ENCODE measurements at regions not wholly inside any gene's neighbourhood (a gene's known extent, or its start where the extent isn't known, plus 50 kb on each side); places are given as distances from the start of the nearest gene placed in this dataset.

DNA sequence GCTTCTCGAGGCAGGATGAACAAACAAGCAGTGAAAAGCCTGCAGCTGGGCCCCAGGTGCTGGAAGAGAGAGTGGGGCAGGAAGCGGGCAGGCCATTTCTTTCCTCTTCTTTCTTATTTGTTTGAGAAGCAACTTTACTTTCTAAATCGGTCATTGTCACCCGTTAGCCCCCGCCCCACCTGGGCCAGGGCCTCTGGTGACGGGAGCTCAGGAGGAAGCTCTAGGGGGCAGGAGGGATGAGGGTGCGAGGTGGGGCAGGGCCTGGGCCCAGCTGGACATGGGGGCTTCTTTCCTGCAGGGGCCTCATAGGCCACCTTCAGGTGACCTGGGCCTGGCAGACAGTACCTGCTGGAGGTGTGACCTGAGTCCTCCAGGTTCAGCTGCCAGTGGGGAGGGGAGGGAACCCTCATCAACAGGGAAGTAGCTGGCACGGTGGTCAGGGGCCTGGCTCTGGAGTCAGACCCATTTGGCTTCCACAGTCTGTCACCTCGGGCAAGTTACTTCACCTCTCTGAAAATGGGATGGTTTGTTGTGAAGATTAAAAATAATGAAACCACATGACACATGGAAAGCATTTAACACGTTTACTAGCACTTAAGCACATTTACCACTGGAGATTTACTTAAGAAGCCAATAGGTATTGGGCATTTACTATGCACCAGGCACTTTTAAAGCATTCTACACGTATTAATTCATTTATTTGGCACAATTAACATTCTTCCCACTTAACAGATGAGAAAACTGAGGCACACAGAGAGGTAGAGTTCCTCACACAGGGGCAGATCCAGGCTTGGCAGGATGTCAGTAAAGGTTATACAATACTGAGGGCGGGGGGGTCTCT is 54.1 kb upstream of the ID3 start:
- DNase-seq (no peak), ATAC-seq (no peak)
- WGBS, 4 donors, result 68 to 76% (median 72%) methylated on average over 9 to 12 of the region's 12 CpGs
- Histone ChIP-seq H3K4me1 (peaks cover 0 to 12% (median 0%) of the 10 kb centered on the region in 12 donors), H3K9me3 (no peaks in the 10 kb centered on the region), H3K27ac (peak overlapping the region in 1 of 12 donors; percentile 53), H3K27me3 (no peaks in the 10 kb centered on the region), H3K36me3 (no peaks in the 10 kb centered on the region), H3K4me3 (no peak overlapping the region)
- no peak for TF ChIP-seq POLR2A (IDR thresholded peaks at IDR 0.05)
- TF ChIP-seq, protein P1, sequence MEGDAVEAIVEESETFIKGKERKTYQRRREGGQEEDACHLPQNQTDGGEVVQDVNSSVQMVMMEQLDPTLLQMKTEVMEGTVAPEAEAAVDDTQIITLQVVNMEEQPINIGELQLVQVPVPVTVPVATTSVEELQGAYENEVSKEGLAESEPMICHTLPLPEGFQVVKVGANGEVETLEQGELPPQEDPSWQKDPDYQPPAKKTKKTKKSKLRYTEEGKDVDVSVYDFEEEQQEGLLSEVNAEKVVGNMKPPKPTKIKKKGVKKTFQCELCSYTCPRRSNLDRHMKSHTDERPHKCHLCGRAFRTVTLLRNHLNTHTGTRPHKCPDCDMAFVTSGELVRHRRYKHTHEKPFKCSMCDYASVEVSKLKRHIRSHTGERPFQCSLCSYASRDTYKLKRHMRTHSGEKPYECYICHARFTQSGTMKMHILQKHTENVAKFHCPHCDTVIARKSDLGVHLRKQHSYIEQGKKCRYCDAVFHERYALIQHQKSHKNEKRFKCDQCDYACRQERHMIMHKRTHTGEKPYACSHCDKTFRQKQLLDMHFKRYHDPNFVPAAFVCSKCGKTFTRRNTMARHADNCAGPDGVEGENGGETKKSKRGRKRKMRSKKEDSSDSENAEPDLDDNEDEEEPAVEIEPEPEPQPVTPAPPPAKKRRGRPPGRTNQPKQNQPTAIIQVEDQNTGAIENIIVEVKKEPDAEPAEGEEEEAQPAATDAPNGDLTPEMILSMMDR (IDR thresholded peaks at IDR 0.05), result no peak
- intact Hi-C loops (cut with DNase I), result no loop called here

DNA sequence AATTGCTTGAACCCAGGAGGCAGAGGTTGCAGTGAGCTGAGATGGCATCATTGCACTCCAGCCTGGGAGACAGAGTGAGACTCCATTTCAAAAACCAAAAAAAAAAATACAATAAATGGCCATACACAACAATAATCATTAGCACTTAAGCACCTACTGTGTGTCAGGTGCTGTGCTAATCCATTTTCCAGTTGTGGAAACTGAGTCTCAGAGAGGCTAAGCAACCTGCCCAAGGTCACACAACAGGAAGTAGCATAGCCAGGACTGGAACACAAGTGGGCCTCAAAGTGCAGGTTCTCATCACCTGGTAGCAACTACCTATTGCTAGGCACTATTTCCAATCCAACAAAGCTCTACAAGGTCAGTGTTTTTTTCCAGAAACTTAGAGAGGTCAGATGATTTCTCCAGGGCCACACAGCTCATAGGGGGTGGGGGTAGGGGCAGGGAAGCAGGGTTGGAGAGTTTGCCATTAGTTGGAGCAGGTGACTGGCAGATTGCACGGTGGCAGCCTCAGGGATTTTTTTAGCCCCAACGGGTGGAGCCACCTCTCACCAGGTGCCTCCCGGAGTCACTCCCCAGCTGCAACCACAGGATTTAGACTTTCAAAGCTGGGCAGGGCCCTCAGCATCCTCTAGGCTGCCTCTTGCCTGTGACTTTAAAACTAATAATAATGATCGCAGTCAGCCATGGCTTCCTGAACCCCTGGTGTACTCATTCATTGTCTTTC is 52.5 kb upstream of the ID3 start:
- no peaks in the 10 kb centered on the region for H3K9me3 ChIP-seq
- DNase-seq (no peak), ATAC-seq (no peak)
- no peak overlapping the region for H3K4me3 ChIP-seq
- intact Hi-C loops (cut with DNase I), result no loop called here
- no peak overlapping the region for H3K27ac ChIP-seq
- TF ChIP-seq, protein P1 (IDR thresholded peaks at IDR 0.05), result no peak
- no peak for TF ChIP-seq POLR2A (IDR thresholded peaks at IDR 0.05)
- peaks cover 0 to 12% (median 0%) of the 10 kb centered on the region in 12 donors for H3K4me1 ChIP-seq
- no peaks in the 10 kb centered on the region for H3K36me3 ChIP-seq
- 53 to 67% (median 65%) methylated on average over 4 of the region's 4 CpGs for WGBS, 4 donors
- no peaks in the 10 kb centered on the region for H3K27me3 ChIP-seq

DNA sequence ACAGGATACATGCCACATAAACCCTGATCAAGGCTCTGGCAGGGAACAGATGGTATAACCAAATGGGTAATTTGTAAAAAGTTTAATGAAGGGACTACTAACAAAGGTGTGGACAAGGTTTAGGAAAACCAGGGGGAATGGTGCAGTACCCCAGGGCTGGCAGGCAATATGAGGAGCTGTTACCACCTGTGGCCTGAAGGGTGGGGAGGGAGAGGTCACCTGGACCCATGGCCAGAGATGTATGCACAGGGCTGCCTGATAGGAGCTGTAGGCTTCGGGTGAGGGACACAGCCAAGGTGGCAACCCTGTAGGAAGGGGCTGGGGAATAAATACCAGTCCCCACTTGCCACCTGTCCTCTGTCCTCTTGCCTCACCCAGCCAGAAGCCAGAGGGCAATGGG is 51.4 kb upstream of the ID3 start:
- no peak for TF ChIP-seq POLR2A (IDR thresholded peaks at IDR 0.05)
- TF ChIP-seq, protein P1 (IDR thresholded peaks at IDR 0.05), result no peak
- Histone ChIP-seq H3K4me3 (no peak overlapping the region), H3K4me1 (peaks cover 0 to 12% (median 0%) of the 10 kb centered on the region in 12 donors), H3K9me3 (no peaks in the 10 kb centered on the region), H3K27me3 (no peaks in the 10 kb centered on the region), H3K27ac (no peak overlapping the region), H3K36me3 (no peaks in the 10 kb centered on the region)
- WGBS, 4 donors, result 80 to 100% (median 97%) methylated on average over 1 of the region's 1 CpG
- no peak for DNase-seq
- intact Hi-C loops (cut with DNase I), result no loop called here
- ATAC-seq, result no peak

DNA sequence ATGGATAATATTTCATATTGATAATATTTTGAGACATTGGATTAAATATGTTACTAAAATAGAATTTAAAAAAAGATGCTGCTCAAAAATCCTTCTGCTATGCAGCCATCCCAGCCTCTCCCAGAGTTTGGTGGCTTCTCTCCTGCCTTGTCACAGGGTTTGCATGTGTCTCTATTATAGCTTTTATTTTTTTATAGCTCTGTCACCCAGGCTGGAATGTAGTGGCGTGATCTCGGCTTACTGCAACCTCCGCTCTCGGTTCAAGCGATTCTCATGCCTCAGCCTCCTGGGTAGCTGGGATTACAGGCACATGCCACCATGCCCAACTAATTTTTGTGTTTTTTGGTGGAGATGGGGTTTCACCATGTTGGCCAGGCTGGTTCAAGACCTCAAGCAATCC is 50.7 kb upstream of the ID3 start:
- intact Hi-C loops (cut with DNase I), result no loop called here
- H3K4me3 ChIP-seq, result no peak overlapping the region
- 90 to 99% (median 96%) methylated on average over 5 of the region's 5 CpGs for WGBS, 4 donors
- H3K9me3 ChIP-seq, result no peaks in the 10 kb centered on the region
- peaks cover 0 to 12% (median 0%) of the 10 kb centered on the region in 12 donors for H3K4me1 ChIP-seq
- no peaks in the 10 kb centered on the region for H3K27me3 ChIP-seq
- TF ChIP-seq, protein P1 (IDR thresholded peaks at IDR 0.05), result no peak
- TF ChIP-seq POLR2A (IDR thresholded peaks at IDR 0.05), result no peak
- H3K27ac ChIP-seq, result no peak overlapping the region
- DNase-seq (no peak), ATAC-seq (no peak)
- H3K36me3 ChIP-seq, result no peaks in the 10 kb centered on the region

All from heart left ventricle (tissue), 16 donors.